GM19455 (cell line): ENCODE measurements at regions not wholly inside any gene's neighbourhood (a gene's known extent, or its start where the extent isn't known, plus 50 kb on each side); places are given as distances from the start of the nearest gene placed in this dataset.

Source experiments
- ATAC-seq: cut with Tn5 transposase; IDR thresholded peaks from one replicate; pipeline ENCODE4 v1.9.1; 2021; ENCODE audit not compliant: unreplicated experiment

GRCh38 chr2:128490321-128490720, 171.7 kb upstream of the HS6ST1 start:
- no peak for ATAC-seq

DNA sequence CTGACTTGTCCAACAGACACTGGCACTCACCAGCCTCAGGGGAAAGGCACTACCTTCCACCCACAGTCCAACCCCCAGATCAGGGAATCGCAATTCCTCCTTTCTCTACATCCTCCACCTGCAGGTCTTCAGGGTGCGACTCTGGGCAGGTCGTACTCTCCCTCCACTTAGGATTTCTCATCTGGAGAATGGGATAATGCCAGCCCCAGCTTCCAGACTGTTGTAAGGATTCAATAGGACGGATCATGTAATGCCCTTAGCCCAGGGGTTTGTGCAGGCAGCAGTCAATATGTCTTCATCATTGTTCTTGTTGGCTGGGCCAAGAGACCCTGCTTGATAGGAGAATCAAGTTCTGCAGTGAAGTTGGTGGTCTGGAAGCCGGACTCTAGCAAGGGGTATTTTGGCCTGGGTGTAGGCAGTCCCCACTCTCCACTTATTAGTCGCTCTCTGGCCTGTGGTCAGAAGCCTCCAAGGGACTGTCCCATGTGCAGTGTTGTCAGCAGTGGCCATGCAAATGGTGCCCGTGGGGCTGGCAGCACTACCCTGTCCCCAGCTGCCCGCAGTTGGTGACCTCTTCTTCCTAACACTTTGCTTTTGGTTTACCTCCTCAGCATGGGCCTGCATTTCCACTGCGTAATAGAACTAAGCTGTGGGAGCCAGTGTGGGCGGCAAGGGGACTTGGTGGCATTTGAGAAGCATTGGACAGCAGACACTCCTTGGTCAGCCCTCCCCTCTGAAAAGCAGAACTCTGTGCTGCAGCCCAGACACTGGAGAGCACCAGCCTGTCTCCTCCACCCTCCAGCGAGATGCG, 172.4 kb upstream of the HS6ST1 start:
- no peak for ATAC-seq

DNA sequence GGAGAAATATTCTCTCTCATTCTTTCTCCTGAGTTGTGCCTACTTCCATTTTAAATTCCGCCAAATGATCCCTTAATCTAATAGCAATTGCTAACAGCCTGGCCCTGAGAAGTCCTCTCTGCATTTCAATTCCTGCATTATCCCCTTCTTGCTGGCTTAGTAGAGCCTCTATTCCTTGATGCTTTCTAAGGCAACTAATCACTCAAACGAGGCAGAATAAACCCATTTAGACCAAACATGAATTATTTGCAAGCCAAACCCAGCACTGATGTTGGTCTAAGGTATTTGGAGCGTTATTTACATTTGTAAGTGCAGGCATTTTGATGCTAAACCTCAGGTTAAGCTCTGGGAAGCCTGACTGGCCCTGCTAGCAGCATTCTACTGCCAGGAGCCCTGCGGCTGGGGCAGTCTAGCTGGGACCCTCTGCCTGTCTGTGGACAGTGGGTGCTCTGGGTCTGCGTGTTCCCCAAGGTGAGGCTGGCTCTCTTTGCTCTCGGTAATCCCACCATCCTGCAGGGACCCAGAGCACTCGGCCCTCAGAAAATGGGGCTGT, 173.1 kb upstream of the HS6ST1 start:
- ATAC-seq, result no peak

DNA sequence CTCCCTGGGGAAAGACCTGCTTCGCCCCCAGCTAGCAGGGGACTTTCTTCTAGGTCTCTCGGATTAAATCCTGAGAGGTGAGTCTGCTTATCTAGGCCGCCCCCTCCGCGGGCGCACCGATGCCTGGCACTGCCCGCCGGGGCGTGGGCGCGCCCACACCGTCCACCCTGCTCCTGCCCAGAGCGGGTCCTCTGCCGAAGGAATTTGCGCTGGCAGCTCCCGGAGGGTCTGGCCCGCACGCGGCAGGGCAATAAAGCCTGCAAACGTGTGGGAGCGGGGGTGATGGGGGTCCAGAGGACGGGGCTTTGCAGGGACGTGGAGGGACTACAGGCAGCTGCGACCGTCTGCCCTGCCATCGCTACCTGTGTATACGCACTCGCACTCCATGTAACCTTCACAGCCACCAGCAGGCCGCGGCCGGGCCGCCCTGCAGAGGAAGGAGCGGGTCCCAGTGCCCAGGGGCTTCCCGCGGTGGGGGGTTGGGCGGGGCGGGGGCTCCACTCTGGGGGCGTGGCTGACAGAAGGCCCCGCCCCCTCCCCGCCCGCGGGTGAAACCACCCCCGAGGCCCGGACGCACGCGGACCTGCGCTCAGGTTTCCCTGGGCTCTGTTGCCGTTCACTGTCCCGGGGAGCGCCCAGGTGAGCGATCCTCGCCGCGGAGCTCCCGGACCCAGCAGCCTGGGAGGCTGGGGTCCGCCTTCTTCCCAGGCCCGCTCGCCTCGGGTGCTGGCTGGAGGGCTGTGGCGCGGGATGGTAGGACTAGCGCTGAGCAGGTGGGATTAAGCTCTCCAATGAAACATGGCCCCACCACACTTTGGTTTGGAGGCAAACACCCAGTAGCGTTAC, 174.5 kb upstream of the HS6ST1 start:
- no peak for ATAC-seq

- no peak for ATAC-seq
Measured at GRCh38 chr2:128493880-128494279, 175.2 kb upstream of the HS6ST1 start.

DNA sequence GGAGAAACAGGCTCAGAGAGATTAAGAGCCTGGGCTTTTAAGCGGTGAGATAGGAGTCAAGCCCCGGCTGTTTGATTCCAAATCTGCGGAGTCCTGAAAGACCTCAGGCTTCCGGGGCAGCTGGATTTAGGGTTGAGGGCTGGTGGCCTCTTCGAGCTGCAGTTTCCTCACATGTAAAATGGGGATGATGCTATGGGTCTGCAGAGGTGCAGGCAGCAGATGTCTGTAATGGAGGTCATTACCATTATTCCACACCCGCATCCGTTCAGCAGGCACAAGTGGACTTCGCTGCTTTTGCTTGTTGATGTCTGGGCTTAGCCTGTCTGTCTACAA, 175.6 kb upstream of the HS6ST1 start:
- ATAC-seq, result no peak

DNA sequence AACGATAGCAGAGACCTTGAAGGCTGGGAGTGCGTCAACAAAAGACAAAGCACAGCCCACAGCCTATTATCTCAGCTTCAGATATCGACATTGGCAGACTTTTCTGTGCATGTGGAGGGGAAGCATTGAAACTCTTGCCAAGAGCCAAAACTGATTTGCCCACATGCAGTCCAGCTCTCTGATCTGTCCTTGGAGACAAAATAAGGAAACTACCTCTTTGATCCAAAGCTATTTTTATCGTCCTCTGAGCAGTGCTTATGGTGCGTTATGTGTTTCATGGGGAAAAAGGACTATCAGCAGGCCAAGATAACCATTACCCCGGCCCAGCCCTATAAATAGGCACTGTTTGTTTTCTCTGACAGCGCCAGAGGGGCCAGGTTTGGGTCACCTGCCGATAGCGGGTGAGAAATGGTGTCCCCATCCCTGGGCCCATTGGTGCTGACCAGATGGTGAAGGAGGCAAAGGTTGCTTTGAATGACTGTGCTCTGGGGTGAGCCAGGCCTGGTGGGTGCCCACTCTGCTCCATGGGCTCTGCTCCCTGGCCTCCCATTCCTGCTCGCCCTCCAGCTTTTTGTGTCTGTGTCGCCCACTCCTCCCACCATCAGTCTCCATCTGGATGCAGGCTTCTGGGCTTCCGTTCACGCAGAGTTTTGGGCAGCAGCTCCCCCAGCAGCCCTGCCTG, 176.1 kb upstream of the HS6ST1 start:
- no peak for ATAC-seq

DNA sequence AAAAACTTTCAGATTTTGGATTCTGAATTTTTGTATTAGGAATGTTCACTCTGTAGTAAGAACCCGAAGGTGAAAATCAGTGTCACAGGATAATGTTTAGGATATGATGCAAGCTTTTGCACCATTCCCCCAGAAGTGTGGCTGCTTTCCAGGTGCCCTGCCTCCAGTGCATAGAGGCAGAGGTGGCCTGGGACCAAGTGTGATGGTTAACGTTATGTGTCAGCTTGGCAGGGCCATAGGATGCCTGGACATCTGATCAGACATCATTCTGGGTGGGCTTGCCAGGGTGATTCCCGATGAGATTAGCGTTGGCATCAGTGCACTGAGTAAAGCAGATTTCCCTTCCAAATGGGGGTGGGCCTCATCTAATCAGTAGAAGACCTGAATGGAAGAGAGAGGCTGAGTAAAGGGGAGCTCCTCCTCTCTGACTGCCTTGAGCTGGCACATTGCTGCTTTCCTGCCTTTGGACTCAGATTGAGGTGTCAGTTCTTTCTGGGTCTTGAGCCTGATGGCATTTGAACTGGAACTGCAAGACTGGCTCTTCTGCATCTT, 177.4 kb upstream of the HS6ST1 start:
- no peak for ATAC-seq

- no peak for ATAC-seq
Measured at GRCh38 chr2:128496700-128497099, 178.0 kb upstream of the HS6ST1 start.

DNA sequence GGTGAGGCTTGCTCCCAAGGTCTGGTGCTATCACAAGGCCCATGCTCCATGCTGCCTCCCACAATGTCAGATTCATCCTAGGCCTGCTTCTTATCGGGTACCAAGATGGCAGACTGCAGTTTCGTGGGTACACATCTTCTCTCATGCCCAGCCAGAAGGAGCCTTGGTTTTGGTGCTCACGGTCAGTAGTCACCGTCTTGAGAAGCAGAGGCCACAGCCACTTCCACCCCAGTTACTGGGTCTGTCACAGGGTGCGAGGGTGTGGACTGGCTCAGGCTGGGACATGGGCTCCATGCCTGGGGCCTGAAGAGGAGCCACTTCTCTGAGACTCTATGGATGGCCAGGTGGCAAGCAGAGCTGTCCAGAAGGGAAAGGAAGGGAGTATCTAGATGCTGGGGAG, 178.8 kb upstream of the HS6ST1 start:
- ATAC-seq, result no peak

DNA sequence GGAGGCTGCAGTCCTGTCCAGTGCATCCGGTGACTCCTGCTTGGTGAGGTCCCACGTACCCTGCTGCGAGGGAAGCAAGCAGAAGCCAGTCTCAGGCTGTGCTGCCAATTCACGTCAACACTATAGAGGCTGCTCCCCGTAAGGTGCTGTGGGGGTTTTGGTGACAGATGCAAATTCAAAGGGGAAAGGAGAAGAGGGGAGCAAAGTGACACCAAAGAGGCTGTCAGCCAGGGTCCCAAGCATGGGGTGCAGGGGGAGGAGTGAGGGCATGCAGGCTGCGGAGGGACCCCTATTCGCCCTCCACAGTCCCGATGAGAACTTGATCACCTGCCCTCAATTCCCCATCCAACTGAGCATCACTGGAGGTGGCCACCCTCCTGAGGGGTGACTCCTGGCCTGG, 179.4 kb upstream of the HS6ST1 start:
- ATAC-seq, result no peak

GRCh38 chr2:128498589-128498988, 179.9 kb upstream of the HS6ST1 start:
- no peak for ATAC-seq

DNA sequence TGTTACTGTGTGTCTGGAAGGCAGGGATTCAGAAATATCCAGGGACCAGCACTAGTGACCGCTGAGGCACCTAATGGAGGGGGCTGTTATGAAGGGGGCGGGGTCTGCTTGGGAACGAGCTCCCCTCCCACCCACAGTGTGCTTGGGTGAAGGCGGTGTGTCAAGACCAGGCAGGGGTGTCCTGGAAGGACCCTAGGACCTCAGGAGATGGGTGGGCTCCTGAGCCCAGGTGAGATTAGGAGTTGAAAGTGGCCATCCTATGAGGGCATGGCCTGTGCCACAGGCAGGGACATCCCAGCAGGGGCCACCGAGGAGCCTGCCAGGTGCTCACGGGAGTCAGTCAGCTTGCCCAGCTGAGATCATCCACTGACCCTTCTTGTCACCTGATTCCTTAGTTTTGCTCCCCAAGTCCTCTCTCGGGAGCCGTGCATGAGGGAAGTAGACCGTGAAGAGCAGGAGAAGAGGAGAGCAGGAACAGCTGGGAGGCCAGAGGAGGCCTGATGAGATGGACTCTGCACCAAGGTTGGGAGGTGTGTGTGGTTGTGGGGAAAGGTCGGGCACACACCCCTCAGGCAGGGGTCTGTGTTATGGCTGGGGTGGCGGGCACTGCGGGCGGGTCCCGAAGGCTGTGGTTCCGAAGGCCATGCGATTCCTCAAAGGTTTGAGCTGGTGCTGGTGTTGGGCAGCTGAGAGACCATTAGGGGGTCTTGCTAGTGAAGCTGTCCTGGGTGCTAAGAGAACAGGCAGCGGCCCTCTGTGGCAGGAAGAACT, 180.9 kb upstream of the HS6ST1 start:
- no peak for ATAC-seq

GRCh38 chr2:128500138-128500800, 181.6 kb upstream of the HS6ST1 start:
- no peak for ATAC-seq

DNA sequence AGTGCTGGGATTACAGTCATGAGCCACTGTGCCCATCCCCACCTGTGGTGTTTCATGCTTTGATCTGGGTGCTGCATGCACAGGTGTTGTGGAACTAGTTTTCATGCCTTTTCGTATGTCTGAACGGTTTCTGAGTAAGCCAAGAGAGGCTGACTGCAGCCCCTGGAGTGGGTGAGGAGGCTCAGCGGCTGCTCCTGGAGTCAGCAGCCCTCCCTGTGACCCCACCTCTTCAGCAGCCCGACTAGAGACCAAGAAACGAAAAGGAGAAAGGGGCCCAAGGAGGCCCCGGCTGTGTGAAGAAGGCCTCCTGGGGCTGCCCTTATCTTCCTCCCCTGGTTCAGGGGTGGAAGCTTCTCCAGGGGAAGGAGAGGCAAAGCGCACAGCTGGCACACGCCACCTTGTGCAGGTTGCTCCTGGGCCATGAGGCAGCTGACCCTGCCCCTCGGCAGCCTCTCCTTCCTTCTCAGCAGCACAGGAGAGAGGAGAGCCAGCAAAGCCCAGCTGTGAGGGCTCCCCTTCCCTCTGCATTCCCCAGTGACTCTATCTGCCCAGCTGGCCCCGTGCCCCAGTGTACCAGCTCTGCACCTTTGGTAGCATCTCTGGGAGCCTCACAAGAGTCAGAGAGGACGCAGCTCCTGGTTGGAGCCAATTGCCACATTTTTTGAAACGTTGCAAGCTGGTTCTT, 182.5 kb upstream of the HS6ST1 start:
- no peak for ATAC-seq

- no peak for ATAC-seq
Measured at GRCh38 chr2:128501700-128502099, 183.0 kb upstream of the HS6ST1 start.

DNA sequence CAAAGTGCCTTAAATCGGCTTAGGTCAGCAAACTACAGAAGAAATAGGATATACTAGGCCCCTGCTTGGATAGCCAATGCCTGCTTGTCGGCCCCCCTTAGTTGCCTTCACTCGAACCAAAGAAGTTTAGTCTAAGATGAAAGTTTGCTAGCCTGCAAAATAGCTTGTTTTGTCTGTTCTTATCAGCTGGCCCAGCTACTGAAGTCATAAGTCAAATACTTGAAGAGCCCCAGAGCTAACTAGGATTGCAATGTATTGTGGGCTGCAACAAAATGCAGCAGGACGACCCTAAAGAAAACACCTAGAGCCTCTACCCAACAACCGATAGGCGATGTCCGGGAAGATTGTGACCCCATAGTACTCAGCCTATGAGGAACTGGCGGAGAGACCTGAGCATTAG, 183.5 kb upstream of the HS6ST1 start:
- no peak for ATAC-seq

- no peak for ATAC-seq
Measured at GRCh38 chr2:128502638-128503246, 184.1 kb upstream of the HS6ST1 start.
